NCI-H1092 (cell line): ENCODE measurements at regions not wholly inside any gene's neighbourhood (a gene's known extent, or its start where the extent isn't known, plus 50 kb on each side); places are given as distances from the start of the nearest gene placed in this dataset.
"Not testable (repeated sequence)": the region's sequence is repeated elsewhere in the genome, so short reads cannot be mapped to it uniquely, and the experiment has no call there.

Source experiments
- DNase-seq: peaks from one replicate; lab custom pipeline; 2025; lab: John Stamatoyannopoulos, UW

- no peak for DNase-seq
These were observed 428.7 kb upstream of the EPHA3 start for GRCh38 chr3:88678747-88679146.

DNA sequence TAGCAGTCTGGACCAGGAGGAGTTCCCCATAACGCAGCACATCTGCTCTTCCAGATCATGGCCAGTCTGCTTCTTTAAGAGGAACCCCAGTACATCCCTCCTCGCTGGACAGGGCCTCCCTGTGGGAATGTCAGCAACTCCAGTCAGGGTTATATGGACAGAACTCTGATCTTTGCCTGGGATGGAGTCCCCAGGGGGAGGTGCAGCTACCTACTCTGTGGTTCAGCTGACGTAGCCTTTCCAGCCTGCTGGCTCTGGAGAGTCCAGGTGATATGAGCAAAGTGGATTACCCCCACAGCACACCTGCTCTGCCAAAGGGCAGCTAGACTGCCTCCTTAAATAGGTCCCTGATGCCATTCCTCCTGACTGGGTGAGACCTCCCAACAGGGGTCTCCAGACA, 417.1 kb upstream of the EPHA3 start:
- DNase-seq: no peak

DNA sequence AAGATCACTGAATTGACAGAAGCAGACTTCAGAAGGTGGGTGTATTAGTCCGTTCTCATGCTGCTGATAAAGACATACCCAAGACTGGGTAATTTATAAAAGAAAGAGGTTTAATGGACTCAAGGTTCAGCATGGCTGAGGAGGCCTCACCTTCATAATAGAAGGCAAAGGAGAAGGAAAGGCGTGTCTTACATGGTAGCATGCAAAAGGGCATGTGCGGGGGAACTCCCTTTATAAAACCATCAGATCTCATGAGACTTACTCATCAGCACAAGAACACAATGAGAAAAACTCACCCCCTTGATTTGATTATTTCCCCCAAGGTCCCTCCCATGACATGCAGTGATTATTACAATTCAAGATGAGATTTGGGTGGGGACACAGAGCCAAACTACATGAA, 416.3 kb upstream of the EPHA3 start:
- no peak for DNase-seq

DNA sequence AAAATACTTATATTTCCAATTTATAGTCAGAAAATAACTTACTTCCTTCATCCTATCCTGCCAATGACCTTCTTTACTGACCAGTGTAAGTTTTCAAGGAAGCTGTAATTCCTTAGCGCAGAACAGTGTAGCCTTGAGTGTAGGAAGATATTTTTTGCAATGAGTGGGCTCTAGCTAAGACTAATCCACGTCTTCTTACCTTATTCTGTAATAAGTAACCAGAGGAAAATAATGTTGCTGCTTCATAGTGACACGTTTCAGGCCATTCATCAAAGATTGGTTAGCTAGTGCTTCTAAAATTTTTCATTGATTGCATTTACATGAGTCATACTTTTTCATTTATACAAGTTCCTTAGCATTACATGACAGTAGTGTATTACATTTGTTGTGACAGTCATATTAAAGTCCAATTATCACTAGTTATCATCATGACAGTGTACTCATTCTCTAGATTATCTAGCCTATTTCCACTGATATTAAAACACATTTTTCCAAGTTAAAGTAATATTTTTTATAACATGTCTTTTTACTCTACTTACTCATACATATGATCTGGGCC, 403.8 kb upstream of the EPHA3 start:
- no peak for DNase-seq

DNA sequence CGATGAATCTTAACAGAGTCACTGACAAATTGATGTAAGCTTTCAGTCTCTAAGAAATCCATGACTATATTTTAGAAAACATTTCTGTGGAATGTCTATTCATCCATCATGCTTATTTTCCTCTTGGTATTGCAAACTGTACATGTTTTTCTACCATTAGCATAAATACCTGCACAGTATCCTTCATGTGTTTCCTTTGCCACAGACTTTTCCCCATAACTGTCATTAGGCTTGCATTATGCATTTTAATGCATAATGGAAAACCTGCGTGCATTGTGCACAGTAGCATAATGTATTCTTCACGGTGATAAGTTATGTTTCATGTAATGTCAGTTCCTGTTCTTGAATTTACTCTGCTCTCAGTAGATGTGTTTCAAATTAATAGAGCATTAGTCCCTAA, 403.1 kb upstream of the EPHA3 start:
- DNase-seq: no peak

- no peak for DNase-seq
These were observed 399.6 kb upstream of the EPHA3 start for GRCh38 chr3:88707837-88708236.

DNA sequence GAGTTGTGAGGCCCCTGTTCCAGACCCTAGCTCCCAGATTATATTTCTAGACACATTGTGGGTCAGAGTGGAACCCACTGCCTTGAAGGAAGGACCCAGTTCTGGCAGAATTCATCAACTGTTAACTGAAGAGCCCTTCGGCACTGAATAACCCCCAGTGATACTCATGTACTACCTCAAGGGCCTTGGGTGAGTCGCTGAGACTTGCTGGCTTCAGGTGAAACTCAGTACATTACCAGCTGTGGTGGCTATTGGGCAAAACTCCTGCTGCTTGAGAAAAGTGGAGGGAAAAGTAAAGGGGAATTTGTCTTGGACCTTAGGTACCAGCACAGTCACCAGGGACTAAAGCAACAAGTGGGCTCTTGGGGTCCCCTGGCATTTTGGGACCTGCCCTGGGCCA, 394.9 kb upstream of the EPHA3 start:
- no peak for DNase-seq

GRCh38 chr3:88713233-88713691, 394.2 kb upstream of the EPHA3 start:
- DNase-seq: no peak

DNA sequence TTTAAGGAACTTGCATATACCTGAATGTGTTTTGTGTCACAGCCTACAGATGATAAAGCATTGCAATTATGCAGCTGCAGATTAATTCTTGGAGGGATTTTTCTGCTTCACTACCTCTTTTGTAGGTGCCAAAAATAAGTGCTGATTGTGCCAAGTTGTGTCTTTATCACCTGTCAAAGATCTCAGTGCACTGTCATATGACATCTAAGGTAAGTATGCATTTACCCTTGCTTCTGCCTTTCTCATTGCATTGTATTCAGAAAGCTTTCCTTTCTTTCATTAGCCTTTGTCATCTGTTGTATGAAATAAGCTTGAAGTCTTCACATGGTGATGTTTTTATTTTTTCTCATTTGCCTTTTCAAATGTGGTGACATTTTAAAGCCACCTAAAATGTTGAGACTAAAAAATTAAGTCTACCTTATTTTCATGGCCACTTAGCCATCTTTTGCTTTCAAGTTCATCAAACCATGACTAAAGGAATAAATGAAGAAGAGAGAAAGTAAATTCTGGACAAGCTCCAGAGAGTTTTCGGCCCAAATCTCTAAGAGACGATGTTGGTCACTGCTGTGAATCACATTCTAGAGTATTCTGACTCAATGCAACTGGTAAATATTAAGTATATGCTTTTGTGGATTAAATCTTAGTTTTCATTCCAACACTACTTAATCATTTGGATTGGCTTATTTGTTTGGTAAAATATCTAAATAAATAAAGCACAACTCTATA, 381.8 kb upstream of the EPHA3 start:
- no peak for DNase-seq

GRCh38 chr3:88732186-88732585, 375.2 kb upstream of the EPHA3 start:
- no peak for DNase-seq

GRCh38 chr3:88742106-88742505, 365.3 kb upstream of the EPHA3 start:
- no peak for DNase-seq

DNA sequence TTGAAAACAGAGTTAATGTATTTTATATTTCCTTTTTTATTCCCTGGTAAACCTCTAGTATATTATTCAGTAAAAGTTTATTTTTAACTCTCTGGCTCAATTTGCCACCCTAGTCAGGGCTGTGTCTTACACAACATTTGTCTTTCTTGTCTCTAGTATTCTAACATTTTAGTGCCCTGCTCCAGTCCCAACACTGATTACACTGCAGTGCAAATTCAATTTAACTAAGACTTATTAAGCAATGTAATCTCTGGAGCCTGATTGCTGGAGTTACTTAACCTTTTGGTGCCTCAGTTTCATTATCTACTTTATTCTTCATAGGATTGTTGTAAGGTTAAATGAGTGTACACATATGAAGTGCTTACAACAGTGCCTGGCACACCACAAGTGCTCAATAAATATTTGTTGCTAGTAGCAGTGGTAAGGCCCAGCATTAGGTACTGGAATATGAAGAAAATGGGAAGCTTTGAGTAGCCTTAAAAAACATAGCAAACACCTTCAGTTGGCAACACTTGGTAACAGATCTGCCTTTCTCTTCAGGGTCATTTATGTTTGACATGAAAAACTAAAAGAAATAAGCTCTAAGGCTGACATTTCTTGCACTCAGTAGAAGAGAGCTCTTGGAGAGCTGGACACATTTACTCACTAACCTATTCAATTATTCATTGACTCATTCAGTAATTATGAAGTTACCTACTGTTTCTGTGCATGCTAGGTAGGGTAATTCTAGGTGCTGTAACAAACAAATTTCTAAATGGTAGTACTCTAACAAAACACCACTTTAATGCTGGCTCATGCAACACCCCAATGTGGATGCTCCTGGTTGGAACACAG, 364.5 kb upstream of the EPHA3 start:
- DNase-seq: no peak

DNA sequence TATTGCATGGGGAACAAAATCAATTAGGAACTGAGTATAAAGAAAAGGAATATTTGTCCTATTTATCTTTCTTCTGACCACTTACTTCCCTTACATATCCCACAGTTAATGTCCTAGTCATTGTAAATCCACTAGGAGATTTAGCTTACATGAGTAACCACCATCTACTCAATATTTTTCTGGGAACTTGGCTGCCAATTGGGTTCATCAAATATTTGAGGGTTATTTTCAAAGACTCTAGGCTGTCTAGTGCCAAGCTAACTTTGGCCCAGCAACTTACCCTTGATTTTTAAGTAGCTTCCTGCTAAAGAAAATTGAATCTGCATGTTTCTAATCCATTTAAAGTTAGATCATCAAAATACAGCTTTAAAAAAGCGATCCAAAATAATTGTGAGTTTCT, 362.5 kb upstream of the EPHA3 start:
- no peak for DNase-seq

DNA sequence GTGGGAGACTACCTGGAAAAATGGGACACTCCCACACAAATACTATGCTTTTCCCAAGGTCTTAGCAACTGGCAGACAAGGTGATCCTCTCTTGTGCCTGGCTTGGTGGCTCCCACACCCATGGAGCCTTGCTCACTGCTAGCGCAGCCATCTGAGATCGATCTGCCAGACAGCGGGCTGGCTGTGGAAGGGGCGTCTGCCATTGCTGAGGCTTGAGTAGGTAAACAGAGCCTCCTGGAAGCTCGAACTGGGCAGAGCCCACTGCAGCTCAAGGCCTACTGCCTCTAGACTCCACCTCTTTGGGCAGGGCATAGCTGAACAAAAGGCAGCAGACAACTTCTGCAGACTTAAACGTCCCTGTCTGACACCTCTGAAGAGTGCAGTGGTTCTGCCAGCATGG, 360.3 kb upstream of the EPHA3 start:
- DNase-seq: not testable (repeated sequence)

DNA sequence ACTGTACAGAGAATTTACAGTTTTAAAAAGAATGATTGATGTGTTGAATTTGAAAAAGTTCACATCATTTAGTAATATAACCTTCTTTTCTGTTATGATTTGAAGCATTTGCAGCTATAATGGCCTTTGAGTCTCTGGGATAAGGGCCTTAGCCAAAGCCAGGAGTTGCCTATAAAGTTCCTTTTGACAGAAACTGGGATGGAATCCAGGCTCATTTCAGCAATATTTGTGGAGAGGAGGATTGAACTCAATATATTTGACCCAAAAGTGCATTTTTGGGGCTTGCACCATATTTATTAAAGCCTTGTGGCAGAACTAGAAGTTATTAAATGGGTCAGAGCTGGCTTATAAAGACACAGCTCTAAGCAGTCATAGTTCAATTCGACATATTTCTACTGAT, 348.7 kb upstream of the EPHA3 start:
- no peak for DNase-seq

- no peak for DNase-seq
These were observed 339.7 kb upstream of the EPHA3 start for GRCh38 chr3:88767746-88768145.

- DNase-seq: no peak
These were observed 333.7 kb upstream of the EPHA3 start for GRCh38 chr3:88773766-88774165.

DNA sequence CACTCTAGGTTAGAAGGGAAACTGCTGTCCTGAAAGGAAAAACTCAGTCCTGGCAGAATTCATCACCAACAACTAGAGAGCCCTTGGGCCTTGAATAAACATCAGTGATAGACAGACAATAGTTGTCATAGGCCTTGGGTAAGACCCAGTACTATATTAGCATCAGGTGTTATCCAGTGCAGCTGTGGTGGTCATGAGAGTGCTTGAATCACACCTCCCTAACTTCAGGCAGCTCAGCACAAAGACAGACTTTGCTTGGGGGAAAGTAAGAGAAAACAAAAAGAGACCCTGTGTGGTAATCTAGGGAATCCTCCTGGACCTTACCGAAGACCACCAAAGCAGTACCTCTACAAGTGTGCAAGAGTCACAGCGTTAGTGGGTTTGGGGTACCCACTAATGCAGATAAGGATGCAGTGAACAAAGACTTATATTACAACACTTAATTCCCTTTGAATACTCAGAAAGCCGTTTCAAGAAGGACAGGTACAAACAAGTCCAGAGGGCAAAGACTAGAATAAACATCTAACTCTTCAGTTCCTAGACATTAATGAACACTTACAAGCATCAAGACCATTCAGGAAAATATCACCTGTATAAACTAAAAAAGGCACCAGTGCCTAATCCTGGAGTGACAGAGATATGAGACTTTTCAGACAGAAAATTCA, 332.3 kb upstream of the EPHA3 start:
- no peak for DNase-seq

DNA sequence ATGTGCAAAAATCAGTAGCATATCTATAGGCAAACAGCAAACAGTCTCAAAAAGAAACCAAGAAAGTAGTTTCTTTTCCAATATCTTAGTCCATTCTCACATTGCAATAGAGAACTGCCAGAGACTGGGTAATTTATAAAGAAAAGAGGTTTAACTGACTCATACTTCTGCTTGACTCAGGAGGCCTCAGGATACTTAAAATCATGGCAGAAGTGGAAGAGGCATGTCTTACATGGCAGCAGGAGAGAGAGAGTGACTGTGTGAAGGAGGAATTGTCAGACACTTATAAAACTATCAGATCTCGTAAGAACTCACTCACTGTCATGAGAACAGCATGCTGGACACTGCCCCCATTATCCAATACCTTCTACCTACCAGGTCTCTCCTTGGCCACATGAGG, 327.9 kb upstream of the EPHA3 start:
- no peak for DNase-seq

- no peak for DNase-seq
These were observed 322.5 kb upstream of the EPHA3 start for GRCh38 chr3:88784925-88785324.

DNA sequence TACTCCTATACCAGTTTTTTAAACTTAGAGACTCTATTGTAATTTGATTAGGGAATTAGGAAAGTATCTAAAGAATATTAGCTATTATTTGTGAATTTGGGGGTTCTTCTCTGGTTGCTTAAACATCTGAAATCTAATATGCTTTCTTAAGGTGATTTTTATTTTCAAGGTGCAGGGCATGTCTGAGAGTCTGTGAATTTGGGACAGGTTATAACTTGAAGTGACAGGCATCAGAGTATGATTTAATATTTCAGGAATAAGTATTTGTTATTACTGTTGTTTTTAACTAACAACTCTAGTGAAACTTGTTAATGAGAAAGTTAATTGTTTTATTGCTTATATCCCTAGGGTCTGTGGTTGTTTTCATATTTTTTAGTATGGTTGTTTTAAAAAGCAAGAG, 321.6 kb upstream of the EPHA3 start:
- no peak for DNase-seq

DNA sequence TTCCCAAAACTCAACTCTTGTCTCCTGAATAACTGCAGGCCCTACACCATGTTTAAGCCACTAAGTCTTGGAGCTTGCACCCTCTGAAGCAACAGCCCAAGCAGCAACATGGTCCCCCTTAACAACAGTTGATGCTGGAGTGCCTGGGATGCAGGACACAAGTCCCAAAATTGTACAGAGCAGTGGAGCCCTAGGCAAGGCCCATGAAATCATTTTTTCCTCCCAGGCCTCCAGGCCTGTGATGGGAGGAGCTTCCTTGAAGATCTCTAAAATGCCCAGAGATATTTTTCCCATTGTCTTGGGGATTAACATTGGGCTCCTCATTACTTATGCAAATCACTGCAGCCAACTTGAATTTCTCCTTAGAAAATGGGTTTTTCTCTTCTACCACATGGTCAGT, 311.9 kb upstream of the EPHA3 start:
- no peak for DNase-seq
